Fibroblast of lung (primary cell): ENCODE measurements at regions not wholly inside any gene's neighbourhood (a gene's known extent, or its start where the extent isn't known, plus 50 kb on each side); places are given as distances from the start of the nearest gene placed in this dataset.

Source experiments
- CTCF ChIP-seq, 2 donors: IDR thresholded peaks in 1 of 2; conservative IDR thresholded peaks in 1 of 2; 1 replicate in 1 of 2; 2 replicates in 1 of 2; pipeline ENCODE4 v1.5.1; 2011 to 2012; ENCODE audit warnings: low read length in 2 of 2, control low read depth in 1 of 2, inconsistent platforms in 1 of 2, low read depth in 1 of 2, mild to moderate bottlenecking in 1 of 2
- EZH2 ChIP-seq: IDR thresholded peaks from 2 replicates; pipeline ENCODE4 v1.5.1; 2012; ENCODE audit warnings: low read length, control low read depth, mild to moderate bottlenecking; ENCODE audit errors: missing control alignments

DNA sequence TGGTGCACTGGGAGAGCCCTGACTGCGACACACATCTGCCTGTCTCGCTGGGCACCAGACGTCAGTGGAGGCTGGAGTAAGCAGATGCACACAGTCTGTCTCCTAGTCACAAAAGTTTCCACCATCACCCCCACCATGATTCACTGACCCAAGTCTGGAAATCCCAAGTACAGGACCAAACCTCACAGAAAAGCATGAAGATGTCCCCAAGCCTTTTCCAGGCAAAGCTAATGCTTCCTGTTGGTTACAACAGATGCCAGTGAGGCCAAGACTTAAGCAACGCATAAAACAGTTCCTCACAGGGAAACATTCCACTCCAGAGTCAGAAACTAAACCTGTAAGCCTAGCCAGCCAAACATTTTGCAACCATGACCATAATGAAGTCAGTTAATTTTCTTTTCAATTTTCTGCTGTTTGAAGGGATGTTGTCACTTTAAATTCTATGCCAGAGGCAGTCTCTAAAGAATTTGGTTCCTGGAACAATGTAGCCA lies 259.3 kb upstream of the SLC30A5 start:
- TF ChIP-seq CTCF (conservative IDR thresholded peaks at IDR 0.05 in 1 of 2, IDR thresholded peaks at IDR 0.05 in 1 of 2; ENCODE audit: low read depth in 1 of 2, low read length in 2 of 2) (no peak), EZH2 (no peak)
